HL-60 (cell line): ENCODE measurements at regions not wholly inside any gene's neighbourhood (a gene's known extent, or its start where the extent isn't known, plus 50 kb on each side); places are given as distances from the start of the nearest gene placed in this dataset.

Experiments
- CTCF ChIP-seq: IDR thresholded peaks from one replicate; pipeline ENCODE4 v1.5.1; 2011; ENCODE audit warnings: low read length, control low read depth, inconsistent platforms; ENCODE audit not compliant: insufficient read depth
- GABPA ChIP-seq: IDR thresholded peaks from 2 replicates; pipeline ENCODE4 v1.6.1; 2012; ENCODE audit warnings: low read depth

DNA sequence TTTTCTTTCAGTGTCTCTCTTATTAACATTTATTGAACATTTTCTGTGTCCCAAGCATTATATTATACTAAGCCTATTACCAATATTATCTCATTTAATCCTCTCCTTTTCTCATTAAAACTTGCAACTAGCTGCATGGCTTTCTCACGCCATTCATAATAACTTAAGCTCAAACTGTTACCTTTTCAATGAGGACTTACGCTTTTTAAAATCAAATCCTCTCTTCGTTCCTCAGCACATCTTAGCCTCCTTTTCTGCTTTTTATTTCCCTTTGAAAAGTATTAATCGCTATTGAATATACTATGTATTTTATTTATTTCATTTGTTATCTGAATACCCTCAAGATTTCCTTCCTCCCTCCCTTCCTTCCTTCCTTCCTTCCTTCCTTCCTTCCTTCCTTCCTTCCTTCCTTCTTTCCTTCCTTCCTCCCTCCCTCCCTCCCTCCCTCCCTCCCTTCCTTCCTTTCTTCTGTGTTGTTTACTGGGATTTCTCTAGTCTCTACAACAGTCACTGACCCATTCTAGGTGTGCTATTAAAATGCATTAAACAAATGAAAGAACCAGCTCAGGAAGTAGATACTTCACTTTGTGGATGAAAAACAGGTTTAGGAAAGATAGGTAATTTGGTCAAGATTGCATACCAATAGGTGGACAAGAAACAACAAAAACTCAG is 294.1 kb upstream of the TUT7 start:
- TF ChIP-seq GABPA = no peak
- TF ChIP-seq CTCF = no peak
